Duodenal mucosa (tissue), 2 donors: ENCODE measurements at regions not wholly inside any gene's neighbourhood (a gene's known extent, or its start where the extent isn't known, plus 50 kb on each side); places are given as distances from the start of the nearest gene placed in this dataset.

Source experiments
- H3K27ac ChIP-seq: one replicate; pipeline ENCODE4 v1.7.0; 2013; ENCODE audit warnings: low read depth, low read length
- H3K27me3 ChIP-seq, 2 donors: one replicate each; pipeline ENCODE4 v1.7.0; 2013; ENCODE audit warnings: low read length in 2 of 2, control low read depth in 1 of 2; ENCODE audit not compliant: insufficient read depth in 2 of 2, control insufficient read depth in 1 of 2
- H3K36me3 ChIP-seq, 2 donors: one replicate each; pipeline ENCODE4 v1.7.0; 2013; ENCODE audit warnings: low read length in 2 of 2, control low read depth in 1 of 2; ENCODE audit not compliant: insufficient read depth in 2 of 2, control insufficient read depth in 1 of 2
- H3K4me1 ChIP-seq, 2 donors: one replicate each; pipeline ENCODE4 v1.7.0; 2013; ENCODE audit warnings: low read length in 2 of 2, control low read depth in 1 of 2; ENCODE audit not compliant: insufficient read depth in 2 of 2, control insufficient read depth in 1 of 2
- H3K4me3 ChIP-seq, 2 donors: one replicate each; pipeline ENCODE4 v1.7.0; 2013; ENCODE audit warnings: low read length in 2 of 2, low read depth in 1 of 2
- H3K9ac ChIP-seq, 2 donors: one replicate each; pipeline ENCODE4 v1.7.0; 2013; ENCODE audit warnings: low read length in 2 of 2, low read depth in 1 of 2
- H3K9me3 ChIP-seq, 2 donors: one replicate each; pipeline ENCODE4 v1.7.0; 2013; ENCODE audit warnings: low read length in 2 of 2, control low read depth in 1 of 2; ENCODE audit not compliant: control insufficient read depth in 1 of 2

GRCh38 chr10:128475686-128476367, 349.6 kb upstream of the MKI67 start:
- Histone ChIP-seq H3K9me3 (no peaks in the 10 kb centered on the region), H3K4me3 (no peak overlapping the region), H3K9ac (no peak overlapping the region)

GRCh38 chr10:128476368-128476725, 350.1 kb upstream of the MKI67 start:
- H3K27ac ChIP-seq = no peak overlapping the region
- no peaks in the 10 kb centered on the region for H3K36me3 ChIP-seq
- no peaks in the 10 kb centered on the region for H3K4me1 ChIP-seq
- no peak overlapping the region for H3K9ac ChIP-seq
- H3K27me3 ChIP-seq = no peaks in the 10 kb centered on the region
- H3K9me3 ChIP-seq = no peaks in the 10 kb centered on the region
- no peak overlapping the region for H3K4me3 ChIP-seq

More at GRCh38 chr10:128475686-128476367, 349.6 kb upstream of the MKI67 start:
- Histone ChIP-seq H3K36me3 (no peaks in the 10 kb centered on the region), H3K27ac (no peak overlapping the region), H3K4me1 (no peaks in the 10 kb centered on the region), H3K27me3 (no peaks in the 10 kb centered on the region)

GRCh38 chr10:128476845-128477244, 350.6 kb upstream of the MKI67 start:
- H3K4me1 ChIP-seq = no peaks in the 10 kb centered on the region
- H3K36me3 ChIP-seq = no peaks in the 10 kb centered on the region
- H3K27me3 ChIP-seq = no peaks in the 10 kb centered on the region
- H3K9ac ChIP-seq = no peak overlapping the region
- H3K27ac ChIP-seq = no peak overlapping the region
- no peak overlapping the region for H3K4me3 ChIP-seq
- no peaks in the 10 kb centered on the region for H3K9me3 ChIP-seq

GRCh38 chr10:128480601-128481000, 354.4 kb upstream of the MKI67 start:
- Histone ChIP-seq H3K4me1 (no peaks in the 10 kb centered on the region), H3K27ac (no peak overlapping the region), H3K36me3 (no peaks in the 10 kb centered on the region), H3K9me3 (no peaks in the 10 kb centered on the region), H3K4me3 (no peak overlapping the region), H3K9ac (no peak overlapping the region), H3K27me3 (no peaks in the 10 kb centered on the region)

GRCh38 chr10:128481152-128481840, 355.1 kb upstream of the MKI67 start:
- no peaks in the 10 kb centered on the region for H3K36me3 ChIP-seq
- no peaks in the 10 kb centered on the region for H3K9me3 ChIP-seq
- H3K4me3 ChIP-seq = no peak overlapping the region
- no peaks in the 10 kb centered on the region for H3K4me1 ChIP-seq
- H3K27me3 ChIP-seq = no peaks in the 10 kb centered on the region
- H3K27ac ChIP-seq = no peak overlapping the region
- no peak overlapping the region for H3K9ac ChIP-seq

GRCh38 chr10:128482052-128482451, 355.8 kb upstream of the MKI67 start:
- Histone ChIP-seq H3K9ac (no peak overlapping the region), H3K27ac (no peak overlapping the region)

GRCh38 chr10:128483216-128483615, 357.0 kb upstream of the MKI67 start:
- Histone ChIP-seq H3K27ac (no peak overlapping the region), H3K4me1 (no peaks in the 10 kb centered on the region), H3K9ac (no peak overlapping the region), H3K9me3 (no peaks in the 10 kb centered on the region), H3K27me3 (no peaks in the 10 kb centered on the region), H3K4me3 (no peak overlapping the region), H3K36me3 (no peaks in the 10 kb centered on the region)

More at GRCh38 chr10:128482052-128482451, 355.8 kb upstream of the MKI67 start:
- H3K27me3 ChIP-seq = no peaks in the 10 kb centered on the region
- no peaks in the 10 kb centered on the region for H3K9me3 ChIP-seq
- H3K4me3 ChIP-seq = no peak overlapping the region
- H3K36me3 ChIP-seq = no peaks in the 10 kb centered on the region
- no peaks in the 10 kb centered on the region for H3K4me1 ChIP-seq

- Histone ChIP-seq H3K9ac (no peak overlapping the region), H3K4me3 (no peak overlapping the region), H3K27me3 (no peaks in the 10 kb centered on the region), H3K36me3 (no peaks in the 10 kb centered on the region), H3K27ac (no peak overlapping the region), H3K9me3 (no peaks in the 10 kb centered on the region), H3K4me1 (no peaks in the 10 kb centered on the region)
These were observed 357.8 kb upstream of the MKI67 start for GRCh38 chr10:128484041-128484440.

- H3K36me3 ChIP-seq = no peaks in the 10 kb centered on the region
- H3K9ac ChIP-seq = no peak overlapping the region
- H3K27ac ChIP-seq = no peak overlapping the region
- no peaks in the 10 kb centered on the region for H3K4me1 ChIP-seq
- no peaks in the 10 kb centered on the region for H3K9me3 ChIP-seq
- H3K4me3 ChIP-seq = no peak overlapping the region
- H3K27me3 ChIP-seq = no peaks in the 10 kb centered on the region
These were observed 359.5 kb upstream of the MKI67 start for GRCh38 chr10:128485701-128486235.

GRCh38 chr10:128487517-128487916, 361.3 kb upstream of the MKI67 start:
- Histone ChIP-seq H3K36me3 (no peaks in the 10 kb centered on the region), H3K4me3 (no peak overlapping the region), H3K9me3 (no peaks in the 10 kb centered on the region), H3K27ac (no peak overlapping the region), H3K4me1 (no peaks in the 10 kb centered on the region), H3K27me3 (no peaks in the 10 kb centered on the region), H3K9ac (no peak overlapping the region)
